NOMO-1 treated with dmso at 0.1 percent for 144 hours (cell line): ENCODE measurements at regions not wholly inside any gene's neighbourhood (a gene's known extent, or its start where the extent isn't known, plus 50 kb on each side); places are given as distances from the start of the nearest gene placed in this dataset.
"Not testable (repeated sequence)": the region's sequence is repeated elsewhere in the genome, so short reads cannot be mapped to it uniquely, and the experiment has no call there.

ENCODE experiments used
- DNase-seq: peaks from one replicate; lab custom pipeline; 2025; ENCODE audit not compliant: unreplicated experiment; lab: John Stamatoyannopoulos, UW

DNA sequence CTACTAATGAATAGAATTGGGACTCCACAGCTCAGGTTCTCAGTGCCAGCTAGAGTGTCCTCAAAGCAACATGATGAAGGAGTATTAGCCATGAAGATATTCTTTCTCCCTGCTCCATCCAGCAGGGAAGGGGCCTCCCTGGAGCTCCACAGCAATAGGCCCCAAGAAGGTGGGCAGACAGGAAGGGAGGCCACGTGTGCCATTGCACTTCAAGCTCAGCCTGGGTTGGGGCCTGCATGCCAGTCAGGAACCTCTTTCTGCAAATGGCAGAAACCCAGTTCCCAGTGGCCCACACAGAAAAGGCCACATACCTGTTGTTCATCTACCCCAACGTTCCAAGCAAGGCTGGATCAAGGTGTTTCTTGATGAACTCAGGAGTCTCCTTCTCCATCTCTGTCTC is 357.5 kb upstream of the SFSWAP start:
- DNase-seq, result no peak

DNA sequence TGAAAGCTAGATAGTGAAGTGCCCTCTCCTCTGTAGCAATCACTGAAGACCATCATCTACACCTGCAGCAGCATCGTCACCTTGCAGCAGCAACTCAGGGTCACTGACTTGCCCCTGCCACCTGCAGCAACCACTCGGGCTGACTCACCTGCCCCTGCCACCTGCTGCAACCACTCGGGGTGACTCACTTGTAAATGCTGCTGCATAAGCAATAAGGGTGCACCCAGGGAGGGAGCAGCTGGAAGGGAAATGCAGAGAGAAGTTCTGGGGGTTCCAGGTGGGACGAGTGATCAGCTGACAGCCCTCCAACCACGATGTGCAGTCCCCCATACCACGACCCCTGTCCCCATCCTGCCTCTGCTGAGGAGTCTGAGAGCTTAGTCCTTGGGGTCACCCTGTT is 357.1 kb upstream of the SFSWAP start:
- DNase-seq, result no peak

GRCh38 chr12:131355361-131356245 is 355.3 kb upstream of the SFSWAP start:
- DNase-seq, result no peak

GRCh38 chr12:131356485-131357184 is 354.3 kb upstream of the SFSWAP start:
- DNase-seq, result no peak

DNA sequence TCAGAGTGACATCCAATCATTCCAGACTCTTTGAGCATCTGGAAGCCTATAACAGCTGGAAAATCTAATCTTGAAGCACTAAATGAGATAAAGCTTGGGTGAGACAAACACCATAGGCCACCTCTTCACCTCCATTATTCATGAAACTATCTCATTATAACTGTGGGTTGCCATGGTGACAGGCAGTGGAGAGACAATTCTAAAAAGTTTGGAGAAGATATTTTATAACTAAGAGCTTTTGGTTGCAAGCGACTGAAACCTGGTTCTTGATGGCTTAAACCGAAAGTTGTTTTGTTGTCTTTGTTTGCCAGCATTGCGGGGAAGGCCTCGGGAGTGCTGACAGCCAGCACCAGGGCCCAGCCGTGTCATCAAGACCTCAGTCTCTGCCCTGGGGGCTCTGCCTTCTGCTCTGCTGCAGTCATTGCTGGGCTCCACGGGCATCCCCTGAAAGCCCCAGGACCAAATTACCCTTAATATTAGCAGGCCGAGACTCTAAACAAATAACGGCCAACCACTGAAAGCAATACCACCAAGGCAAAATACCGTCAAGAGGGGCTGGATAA is 353.6 kb upstream of the SFSWAP start:
- DNase-seq, result no peak

- no peak for DNase-seq
Measured at GRCh38 chr12:131357920-131358319, 353.0 kb upstream of the SFSWAP start.

- no peak for DNase-seq
Measured at GRCh38 chr12:131362291-131363211, 348.3 kb upstream of the SFSWAP start.

DNA sequence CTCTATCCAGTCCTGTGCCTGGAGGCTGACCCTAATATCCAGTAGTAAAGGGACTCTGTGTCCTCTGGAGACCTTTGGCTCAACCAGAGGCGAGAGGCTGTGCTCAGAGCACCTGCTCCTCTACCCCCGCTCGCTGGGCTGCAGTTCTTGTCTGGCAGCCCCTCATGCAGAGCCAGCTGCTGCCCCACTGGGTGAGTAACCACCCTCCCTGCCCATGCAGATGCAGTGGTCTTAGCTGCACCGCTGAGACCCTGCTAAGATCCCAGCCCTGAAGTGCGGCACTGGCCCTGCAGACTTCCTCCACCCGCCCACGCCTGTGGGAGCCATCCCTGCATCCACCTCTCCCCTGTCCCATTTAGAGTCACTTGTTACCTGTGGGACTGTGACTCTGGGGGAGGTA is 347.5 kb upstream of the SFSWAP start:
- no peak for DNase-seq

DNA sequence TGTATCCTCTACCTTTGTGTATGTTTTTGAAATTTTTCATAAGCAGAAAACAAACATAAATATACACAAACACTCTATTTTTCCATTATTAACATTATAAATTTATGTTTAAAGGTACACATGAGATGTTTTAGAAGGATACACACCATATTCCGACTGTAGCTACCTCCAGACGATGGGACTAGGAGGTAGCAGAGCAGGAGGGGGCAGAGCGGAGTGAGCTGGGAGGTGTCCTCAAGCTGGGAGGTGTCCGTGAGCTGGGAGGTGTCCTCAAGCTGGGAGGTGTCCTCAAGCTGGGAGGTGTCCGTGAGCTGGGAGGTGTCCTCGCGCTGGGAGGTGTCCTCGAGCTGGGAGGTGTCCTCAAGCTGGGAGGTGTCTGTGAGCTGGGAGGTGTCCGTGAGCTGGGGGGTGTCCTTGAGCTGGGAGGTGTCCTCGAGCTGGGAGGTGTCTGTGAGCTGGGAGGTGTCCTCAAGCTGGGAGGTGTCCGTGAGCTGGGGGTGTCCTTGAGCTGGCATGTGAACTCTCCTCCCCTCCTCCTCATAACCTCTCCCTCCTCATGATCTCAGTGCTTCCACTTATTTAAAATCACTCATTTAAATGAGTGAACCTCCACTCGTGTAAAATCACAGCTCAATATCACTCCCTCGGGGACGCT is 346.9 kb upstream of the SFSWAP start:
- no peak for DNase-seq

- no peak for DNase-seq
Measured at GRCh38 chr12:131364903-131365820, 345.7 kb upstream of the SFSWAP start.

GRCh38 chr12:131365821-131366260 is 345.0 kb upstream of the SFSWAP start:
- DNase-seq, result no peak

DNA sequence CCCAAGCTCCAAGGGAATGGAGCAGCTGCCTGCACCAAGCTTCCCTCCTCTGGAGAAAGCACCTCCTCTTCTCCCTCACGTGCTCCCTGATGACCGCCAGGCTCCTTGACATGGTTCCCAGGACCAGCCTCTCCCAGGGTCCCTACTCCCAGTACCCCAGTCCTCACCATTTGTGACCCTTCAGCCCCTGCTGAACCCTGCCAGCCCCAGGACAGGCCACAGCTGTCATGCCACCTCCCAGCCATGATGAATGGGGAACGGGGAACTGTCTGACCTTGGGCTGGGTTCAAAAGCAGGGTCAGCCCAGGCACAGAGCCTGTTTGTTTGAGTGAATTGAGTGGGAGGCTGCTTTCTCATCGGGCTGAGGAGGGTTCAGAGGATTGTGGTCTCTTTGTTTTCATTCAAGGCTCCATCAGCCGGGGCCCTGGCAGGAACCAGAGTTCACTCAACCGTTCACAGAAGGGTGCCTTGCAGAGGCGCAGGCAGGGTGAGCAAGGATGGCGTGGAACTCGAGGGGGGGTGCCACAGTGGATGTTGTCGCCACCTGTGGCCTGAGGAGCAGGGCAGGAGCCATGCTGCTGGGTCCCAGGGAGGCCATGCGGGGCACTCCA is 344.5 kb upstream of the SFSWAP start:
- no peak for DNase-seq

DNA sequence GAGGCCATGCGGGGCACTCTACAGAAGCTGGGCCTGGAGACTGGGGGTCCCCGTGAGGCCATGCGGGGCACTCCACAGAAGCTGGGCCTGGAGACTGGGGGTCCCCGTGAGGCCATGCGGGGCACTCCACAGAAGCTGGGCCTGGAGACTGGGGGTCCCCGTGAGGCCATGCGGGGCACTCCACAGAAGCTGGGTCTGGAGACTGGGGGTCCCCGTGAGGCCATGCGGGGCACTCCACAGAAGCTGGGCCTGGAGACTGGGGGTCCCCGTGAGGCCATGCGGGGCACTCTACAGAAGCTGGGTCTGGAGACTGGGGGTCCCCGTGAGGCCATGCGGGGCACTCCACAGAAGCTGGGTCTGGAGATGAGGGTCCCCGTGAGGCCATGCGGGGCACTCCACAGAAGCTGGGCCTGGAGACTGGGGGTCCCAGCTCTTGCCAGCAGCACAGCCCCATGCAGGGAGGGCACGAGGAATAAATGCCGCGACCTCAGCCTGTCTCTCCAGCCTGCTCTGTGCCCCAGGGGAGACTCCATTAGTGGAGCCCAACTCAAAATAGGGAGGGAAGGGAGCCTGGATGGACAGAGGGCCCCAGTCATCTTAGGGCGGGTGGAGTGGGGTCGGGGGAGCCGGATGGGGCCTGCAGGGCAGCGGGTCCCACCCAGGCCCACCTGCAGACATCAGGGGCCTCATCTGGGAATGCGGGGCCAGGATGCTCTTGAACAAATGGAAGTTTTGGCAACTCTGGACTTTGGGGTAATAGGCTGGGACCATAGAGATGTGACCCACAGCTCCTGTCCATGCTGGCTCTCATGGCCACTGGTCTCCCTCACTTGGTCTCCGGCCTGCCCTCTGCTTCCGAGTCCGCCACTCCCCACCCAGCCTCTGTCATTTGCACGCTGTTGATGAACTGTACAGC is 343.6 kb upstream of the SFSWAP start:
- not testable (repeated sequence) for DNase-seq

DNA sequence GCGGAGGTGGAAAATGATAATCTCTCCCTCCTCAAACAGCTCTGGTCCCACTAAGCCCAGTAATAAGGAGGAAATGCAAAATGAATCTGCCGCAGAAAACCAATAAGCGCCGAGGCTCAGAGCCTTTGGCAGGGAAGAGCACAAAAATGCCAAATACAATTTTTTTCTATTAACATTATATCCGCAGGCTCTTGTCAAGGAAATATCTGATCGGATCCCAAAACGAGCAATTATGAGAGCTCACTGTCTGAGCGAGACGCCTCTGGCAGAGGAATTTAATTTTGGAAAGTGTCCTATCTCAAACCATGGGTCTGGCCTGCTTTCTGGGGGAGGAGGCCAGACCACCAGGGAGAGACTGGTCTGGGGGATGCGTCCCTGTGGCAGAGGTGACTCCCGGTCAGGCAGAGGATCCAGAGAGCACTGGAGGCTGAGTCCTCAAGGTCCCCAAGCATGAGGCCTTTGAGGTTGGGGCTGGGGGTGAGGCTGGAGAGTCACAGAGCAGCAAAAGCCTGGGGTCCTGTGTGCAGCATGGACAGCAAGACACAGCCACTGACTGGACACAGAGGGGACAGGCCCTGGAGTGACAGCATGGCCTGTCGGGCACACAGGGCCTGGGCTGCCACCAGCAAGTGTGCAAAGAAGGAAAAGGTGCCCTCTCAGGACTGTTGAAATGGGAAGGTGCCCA is 342.8 kb upstream of the SFSWAP start:
- DNase-seq, result no peak

- DNase-seq, result no peak
Measured at GRCh38 chr12:131368668-131369071, 342.2 kb upstream of the SFSWAP start.

DNA sequence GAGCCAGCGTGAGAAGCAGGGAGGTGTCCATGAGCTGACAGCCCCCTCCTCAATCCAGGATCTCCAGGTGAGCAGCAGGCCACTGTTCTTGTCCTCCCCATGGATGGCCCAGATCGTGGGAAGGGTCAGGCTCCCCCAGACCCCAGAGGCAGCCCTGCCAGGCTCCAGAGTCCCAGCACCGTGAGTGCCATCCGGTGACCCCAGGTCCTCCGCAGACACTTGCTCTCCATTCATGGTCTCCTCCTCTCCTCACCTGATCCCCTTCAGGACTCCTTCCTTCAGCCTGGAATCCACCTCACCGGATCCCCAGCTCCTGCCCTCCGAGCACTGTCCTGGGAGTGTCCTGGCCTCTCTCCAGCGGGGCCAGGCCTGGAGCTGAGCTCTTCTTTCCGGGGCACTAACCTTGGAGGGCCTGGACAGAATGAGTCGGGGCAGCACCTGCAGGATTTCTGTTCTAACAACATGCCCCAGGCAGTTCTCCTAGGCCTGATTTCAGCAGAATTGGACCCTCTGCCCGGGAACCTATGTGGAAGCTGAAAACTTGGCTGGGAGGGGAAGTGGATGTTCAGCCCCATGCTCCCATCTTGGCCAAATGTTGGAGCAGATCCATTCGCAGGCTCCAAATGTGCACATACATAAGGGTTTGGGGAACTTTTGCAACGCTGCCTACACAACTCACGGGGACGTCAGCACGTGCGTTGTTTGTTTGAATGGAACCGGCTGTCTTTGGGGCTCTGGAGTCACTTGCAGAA is 341.6 kb upstream of the SFSWAP start:
- DNase-seq, result no peak

DNA sequence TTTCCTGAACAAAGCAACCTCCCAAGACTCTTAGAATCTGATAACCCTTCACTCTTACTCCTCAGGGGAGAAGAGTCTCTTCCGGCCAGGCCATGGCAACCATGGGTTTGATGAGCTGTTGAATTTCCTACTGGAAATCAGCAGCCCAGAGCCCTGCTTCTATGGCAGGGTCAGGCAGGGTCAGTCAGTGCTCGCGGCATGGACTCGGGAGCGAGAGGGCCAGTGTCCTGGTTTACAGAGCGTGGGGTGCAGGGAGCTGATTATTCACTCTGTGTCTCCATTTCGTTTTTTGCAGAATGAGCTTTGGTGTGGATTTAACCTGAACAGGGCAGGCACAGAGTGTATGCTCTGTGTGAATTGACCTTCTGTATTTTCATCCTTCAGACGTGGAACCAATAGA is 340.6 kb upstream of the SFSWAP start:
- no peak for DNase-seq
